GM18519 (cell line): ENCODE measurements at regions not wholly inside any gene's neighbourhood (a gene's known extent, or its start where the extent isn't known, plus 50 kb on each side); places are given as distances from the start of the nearest gene placed in this dataset.

Experiments used
- ATAC-seq: cut with Tn5 transposase; IDR thresholded peaks from one replicate; pipeline ENCODE4 v1.9.1; 2021; ENCODE audit warnings: mild to moderate bottlenecking, moderate library complexity; ENCODE audit not compliant: unreplicated experiment, low FRiP score

GRCh38 chr14:34184126-34184525, 233.3 kb upstream of the EGLN3 start:
- ATAC-seq = no peak

GRCh38 chr14:34183478-34183877, 232.6 kb upstream of the EGLN3 start:
- no peak for ATAC-seq

DNA sequence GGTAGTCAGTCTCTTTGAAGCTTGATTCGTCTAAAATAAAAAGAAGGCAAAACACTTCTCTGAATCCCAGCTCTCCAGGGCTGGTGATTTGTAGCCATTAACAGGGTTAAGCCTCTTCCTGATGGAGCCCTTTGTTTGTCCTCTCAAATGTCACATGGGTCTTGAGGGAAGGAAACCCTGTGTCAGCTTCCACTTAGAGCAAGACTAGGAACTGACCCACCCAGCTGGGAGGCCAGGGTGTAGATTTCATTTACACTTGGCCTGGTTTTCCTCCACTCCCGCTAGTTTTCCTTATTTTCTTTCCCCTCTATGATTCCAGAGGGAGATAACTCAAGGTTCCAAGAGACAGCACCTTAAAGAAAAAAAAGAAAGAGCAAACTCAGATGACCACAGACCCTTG, 230.5 kb upstream of the EGLN3 start:
- ATAC-seq = no peak

DNA sequence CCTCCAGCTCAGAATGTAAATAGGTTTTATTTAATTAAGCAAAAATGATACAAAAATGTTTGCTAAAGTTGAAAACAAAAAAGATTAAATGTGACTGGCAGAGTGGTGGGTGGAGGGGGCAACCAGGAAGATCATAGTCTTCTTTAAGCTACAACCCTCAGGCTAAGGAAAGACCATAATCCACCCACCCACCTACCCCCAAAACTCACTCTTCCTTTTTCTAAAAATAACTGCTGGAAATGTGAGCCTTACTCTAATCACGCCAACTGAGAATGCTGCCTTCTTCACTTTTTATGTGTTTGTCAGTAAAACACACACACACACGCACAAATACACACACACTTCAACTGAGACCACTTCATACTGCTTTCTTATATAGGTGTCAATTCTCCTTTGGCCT, 230.0 kb upstream of the EGLN3 start:
- ATAC-seq = no peak

DNA sequence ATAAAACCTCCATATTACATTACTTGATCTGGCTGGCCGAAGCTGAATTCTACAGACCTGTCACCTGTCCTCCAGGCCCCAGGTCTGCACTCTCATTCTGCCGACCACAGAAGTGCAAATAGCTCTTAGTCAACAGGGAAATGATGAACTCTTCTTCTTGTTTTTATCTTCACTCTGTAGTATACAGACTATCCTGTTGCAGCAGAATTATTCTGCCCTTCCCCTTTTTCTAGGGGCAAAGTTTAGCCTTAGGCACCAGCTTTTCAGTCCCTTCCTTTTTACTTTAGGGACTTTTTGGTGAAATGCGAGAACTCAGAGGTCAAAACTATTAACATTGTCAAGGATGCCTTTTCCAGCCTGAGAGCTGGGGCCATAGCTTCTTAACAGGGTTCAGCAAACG, 229.6 kb upstream of the EGLN3 start:
- no peak for ATAC-seq

- no peak for ATAC-seq
These were observed 228.9 kb upstream of the EGLN3 start for GRCh38 chr14:34179727-34180126.

DNA sequence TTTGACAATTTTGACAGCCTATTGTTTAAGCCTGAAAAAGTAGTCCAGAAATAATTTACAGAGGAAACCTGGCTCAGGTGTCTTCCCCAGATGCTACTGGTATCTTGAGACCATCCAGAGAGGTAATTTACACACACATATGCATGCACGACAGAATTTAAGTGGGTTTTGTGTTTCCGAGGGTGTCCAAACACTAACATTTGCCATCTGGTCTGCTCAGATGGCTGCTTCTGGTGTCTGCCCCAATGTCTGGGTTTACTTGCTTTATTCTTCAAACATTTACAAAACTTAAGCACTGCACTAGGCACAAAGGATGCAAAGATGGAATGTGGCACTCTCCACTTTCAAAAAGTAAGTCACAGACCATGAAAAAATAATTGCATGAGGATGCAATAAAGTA, 226.6 kb upstream of the EGLN3 start:
- ATAC-seq = no peak

- ATAC-seq = peak; percentile 54
These were observed 224.7 kb upstream of the EGLN3 start for GRCh38 chr14:34175574-34175973.

- ATAC-seq = no peak
These were observed 224.1 kb upstream of the EGLN3 start for GRCh38 chr14:34174973-34175372.

- no peak for ATAC-seq
These were observed 223.0 kb upstream of the EGLN3 start for GRCh38 chr14:34173916-34174315.

- no peak for ATAC-seq
These were observed 221.9 kb upstream of the EGLN3 start for GRCh38 chr14:34172550-34173368.

GRCh38 chr14:34172173-34172451, 221.2 kb upstream of the EGLN3 start:
- ATAC-seq = no peak

GRCh38 chr14:34171431-34172172, 220.7 kb upstream of the EGLN3 start:
- no peak for ATAC-seq

- ATAC-seq = no peak
These were observed 220.0 kb upstream of the EGLN3 start for GRCh38 chr14:34170882-34171281.

DNA sequence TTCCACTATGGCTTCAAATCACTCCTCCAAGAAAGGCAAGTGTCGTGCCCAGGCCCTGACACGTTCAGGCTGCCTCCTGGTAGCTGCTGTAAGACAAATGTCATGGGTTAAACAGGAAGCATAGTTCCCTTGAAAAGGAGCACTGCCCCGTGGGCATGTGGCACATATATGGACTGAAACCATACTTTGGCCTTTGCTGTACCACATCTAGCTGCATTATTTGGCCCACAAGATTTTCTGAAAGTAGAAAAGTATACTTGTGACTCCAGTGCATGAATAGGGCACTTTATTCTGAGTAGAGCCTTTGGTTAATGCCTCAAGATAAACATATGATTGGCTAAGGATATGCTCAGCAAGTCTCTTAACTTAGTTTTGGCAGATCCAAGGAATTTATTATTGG, 218.7 kb upstream of the EGLN3 start:
- ATAC-seq = no peak

DNA sequence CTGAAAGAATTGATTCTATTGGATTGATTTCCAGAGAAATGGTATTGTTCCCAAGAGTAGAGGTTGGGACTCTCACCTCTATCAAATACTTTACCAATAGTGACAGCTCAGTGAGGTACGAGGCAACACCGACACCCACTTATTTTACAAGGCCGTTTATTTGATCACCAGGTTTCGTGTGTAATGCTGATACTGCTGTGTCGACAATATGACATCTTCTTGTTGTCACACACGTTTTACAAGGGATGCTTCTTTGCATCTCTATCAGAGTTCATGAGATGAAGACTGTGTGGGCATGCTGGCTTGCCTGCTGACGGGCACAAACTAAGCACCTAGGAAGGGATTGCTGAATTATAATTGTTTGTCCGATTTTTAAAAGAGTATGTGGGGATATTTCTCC, 217.8 kb upstream of the EGLN3 start:
- ATAC-seq = no peak

- no peak for ATAC-seq
These were observed 215.0 kb upstream of the EGLN3 start for GRCh38 chr14:34165847-34166350.

DNA sequence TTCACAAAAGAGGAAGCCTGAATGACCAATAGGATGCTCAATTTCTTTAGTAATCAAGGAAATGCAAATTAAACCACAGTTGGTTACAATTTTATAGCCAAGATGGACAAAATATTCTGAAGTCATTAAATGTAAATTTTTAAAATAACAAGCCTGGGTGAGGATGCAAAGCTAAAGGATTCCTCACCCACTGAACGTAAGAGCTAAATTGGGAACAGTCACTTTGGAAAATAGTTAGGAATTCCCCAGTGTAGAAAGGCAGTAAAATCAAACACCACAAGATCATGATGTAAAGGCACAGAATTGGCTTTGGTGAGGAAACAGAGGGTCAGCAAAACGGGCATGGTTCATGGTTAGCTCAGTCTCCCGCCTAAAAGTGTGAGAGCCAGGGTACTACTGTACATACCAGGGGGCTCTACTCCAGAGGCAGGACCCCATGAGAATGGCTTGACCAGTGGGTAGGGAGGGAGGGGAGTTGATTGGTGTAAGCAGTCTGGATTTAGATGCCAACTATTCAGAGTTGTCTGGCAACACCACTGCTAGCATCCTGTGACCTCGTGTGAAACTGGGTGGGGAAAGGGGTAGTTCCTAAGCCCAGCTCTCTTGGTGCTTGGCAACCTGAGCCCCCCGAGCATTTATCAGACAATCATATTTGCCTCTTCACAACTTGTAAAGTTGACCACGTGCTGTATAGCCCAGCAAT, 213.4 kb upstream of the EGLN3 start:
- no peak for ATAC-seq

DNA sequence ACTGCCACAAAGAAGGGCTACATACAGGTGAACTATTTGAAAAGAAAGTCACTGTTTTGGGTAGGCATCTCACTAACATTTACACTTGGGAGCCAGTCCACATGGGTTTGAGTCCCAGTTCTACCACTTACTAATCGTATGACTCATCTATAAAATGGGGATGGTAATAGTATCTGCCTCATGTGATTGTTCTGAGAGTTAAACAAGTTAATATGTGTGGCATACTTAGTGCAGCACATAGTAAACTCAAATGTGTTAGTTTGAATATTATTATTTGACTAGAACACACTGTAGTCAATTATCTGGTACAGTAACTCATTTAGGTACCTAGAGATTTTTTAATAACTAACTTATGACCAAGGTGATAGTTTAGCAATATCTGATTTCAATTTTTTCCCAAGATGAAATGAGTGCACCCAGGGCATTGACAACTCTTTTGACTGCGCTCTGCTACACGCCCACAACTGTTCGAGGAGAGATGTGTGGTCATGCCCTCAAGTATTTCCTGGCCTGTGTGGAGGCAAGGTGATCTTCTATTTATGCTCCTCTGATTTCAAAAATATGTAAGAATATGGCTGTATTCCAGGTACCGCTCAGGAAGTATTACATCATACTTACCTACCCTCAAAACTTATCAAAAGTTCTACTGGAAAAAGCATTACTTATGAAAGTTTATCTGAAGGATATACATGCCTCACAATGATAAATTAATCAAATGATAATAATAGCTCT, 210.6 kb upstream of the EGLN3 start:
- no peak for ATAC-seq

DNA sequence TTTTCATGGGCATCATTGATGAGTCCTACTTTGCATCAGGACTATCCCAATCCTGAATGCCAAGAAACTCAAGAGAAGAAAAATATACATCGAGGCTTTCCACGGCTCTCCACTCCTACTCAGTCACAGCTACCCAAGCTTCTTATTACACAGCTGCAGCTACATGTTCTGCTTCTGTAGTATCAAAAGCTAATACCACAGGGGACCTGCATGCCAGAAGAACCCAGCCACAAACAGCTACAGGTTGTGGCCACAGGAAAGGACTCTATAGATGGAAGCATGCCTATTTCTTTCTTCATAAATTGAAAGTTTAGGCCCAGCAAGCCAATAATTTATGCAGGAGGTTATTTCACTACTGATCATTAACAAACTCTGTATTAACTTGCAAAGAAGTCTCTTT, 209.7 kb upstream of the EGLN3 start:
- ATAC-seq = no peak

DNA sequence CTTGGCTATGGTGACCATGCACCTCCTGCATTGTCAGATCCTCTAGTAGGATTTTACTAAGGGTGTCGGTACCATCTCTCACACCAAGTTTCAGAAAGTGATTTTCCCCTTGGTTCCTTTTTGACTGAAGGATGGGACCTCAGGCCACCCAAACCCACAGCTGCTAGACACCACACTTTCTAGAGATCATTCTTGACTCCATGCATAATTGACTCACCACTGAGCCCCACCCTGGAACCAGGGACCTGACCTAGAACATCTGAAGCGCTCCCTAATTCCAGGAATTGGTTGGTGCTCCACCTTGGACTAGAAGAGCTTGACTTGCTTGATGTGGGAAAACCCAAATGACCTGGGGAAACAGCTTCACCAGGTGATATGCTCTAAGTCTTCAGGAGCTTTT, 206.8 kb upstream of the EGLN3 start:
- ATAC-seq = no peak
